Middle frontal gyrus (tissue), 1 donor: ENCODE measurements at regions not wholly inside any gene's neighbourhood (a gene's known extent, or its start where the extent isn't known, plus 50 kb on each side); places are given as distances from the start of the nearest gene placed in this dataset.

Source experiments
- DNase-seq: peaks from one replicate; pipeline ENCODE4 v3.0.0-alpha.2; 2015; ENCODE audit warnings: low spot score; ENCODE audit errors: extremely low spot score

DNA sequence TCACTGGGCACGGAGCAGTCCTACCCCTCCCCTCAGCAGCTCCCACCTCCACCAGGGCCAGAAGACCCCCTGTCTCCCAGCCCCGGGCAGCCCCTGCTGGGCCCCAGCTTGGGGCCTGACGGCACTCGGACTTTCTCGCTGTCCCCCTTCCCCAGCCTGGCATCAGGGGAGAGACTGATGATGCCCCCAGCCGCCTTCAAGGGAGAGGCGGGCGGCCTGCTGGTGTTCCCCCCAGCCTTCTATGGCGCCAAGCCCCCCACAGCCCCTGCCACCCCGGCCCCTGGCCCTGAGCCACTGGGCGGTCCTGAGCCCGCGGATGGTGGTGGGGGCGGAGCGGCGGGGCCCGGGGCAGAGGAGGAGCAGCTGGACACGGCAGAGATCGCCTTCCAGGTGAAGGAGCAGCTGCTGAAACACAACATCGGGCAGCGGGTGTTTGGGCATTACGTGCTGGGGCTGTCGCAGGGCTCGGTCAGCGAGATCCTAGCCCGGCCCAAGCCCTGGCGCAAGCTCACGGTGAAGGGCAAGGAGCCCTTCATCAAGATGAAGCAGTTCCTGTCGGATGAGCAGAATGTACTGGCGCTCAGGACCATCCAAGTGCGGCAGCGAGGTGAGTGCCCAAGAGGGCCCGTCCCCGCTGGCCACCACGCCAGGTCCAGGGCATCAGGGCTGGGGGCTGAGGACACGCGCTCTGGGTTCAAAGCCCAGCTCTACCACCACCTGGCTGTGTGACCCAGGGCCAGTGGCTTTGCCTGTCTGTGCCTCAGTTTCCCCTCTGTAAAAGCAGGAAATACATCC is 58.6 kb downstream of the PHETA1 start:
- no peak for DNase-seq

DNA sequence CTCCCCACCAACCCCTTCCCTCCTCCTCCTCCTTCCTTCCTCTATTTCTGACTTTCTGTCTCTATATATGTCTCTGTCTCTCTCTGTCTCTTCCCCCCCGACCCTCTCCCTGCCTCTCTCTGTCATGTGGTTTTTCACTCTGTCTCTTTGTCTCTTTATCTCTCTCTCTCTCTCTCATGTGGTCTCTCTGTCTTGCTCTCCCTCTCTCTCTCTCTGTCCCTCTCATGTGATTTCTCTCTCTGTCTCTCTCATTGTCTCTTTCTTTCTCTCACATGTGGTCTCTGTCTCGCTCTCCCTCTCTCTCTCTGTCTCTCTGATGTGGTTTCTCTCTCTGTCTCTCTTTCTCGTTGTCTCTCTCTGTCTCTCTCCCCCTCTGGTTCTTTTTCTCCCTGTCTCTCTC is 59.3 kb downstream of the PHETA1 start:
- no peak for DNase-seq

DNA sequence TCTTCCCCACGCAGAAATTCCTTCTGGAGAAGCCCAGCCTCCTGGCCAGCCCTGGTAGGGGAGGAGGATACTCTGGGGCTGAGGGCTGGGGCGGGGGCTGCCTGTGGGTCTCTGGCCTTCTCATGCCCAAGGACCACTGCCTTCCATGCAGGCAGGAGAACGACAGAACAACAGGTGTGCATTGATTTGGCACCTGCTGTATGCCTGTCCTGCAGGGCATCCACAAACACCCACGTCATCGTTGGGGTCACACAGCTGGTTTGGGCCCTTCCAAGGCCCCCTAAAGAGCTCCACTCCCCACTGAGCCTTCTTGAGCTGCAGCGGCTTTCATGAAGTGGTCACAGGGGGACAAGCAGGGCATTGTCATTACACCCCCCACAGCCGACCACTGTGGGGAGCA is 60.4 kb downstream of the PHETA1 start:
- no peak for DNase-seq

DNA sequence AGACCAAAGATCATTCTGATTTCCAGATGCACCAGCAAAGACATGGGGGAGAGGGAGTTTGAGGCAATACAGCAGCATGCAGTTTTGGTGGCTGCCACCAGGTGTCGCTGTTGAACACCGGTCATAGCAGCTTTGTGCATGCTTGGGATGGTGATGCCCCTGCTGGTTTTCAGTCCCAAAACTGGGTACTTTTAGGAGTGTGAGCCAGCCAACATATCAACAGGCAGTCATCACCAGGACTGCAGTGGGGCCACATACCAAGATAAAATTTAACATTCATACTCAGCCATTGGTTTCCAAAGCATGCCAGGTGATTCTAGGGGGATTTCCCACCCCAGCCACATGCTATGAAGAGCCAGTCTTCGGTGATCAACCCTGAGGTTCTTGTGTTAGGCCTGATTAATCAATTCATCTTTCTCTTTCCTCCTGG is 64.2 kb downstream of the PHETA1 start:
- no peak for DNase-seq

DNA sequence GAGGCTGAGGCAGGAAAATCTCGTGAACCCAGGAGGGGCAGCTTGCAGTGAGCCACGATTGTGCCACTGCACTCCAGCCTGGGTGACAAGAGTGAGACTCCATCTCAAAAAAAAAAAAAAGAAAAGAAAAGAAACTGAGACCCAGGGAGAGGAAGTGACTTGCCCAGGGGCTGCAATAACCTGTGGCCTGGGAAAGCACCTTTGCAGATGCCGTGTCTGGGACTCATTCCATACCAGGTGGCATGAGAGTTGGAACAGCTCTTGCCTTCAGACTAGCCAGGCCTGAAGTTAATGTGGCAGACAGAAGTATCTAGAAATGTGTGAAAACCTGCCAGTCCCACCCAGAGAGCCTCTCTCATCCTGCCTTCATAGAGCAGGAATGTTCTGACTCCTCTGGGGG is 65.4 kb downstream of the PHETA1 start:
- DNase-seq = no peak

DNA sequence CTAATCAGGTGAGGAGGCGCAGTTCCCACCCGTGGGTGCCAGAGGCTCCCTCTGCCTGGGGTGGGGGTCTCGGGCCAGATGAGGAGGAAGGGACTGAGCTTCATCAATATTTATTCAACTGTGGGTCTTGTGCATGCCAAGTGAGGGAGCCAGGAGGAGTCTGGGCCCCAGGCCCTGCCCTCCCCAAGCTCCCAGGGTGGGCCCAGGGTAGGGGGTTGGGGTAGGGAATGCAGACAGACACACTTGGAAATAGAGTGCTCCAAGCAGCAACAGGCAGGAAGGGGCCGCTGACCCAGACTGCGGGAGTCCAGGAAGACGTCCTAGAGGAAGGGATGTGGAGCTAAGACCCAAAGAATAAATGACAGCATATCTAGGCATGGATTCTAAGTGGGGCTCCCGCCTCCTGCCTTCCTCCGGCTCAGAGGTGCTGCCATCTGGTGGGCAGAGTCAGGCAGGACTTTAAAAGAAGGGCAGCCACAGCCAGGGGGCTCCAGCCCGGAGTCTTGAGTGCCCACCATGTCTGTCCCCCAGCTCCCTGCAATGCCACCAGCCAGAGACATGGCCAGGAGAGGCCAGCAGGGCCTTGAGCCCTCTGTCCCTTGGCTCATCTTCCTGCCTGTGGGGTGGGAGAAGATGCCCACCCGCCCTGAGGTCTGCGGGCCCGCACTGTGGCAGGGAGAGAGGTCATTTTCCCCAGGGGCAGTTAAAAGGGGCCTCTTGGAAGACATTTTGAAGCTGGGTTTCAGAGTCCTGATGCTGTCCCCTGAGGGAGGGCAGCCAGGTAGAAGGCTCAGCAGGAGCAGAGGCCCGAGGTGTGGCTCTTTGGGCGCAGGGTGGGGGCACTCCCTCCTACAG is 70.1 kb downstream of the PHETA1 start:
- peak; percentile 20 for DNase-seq

DNA sequence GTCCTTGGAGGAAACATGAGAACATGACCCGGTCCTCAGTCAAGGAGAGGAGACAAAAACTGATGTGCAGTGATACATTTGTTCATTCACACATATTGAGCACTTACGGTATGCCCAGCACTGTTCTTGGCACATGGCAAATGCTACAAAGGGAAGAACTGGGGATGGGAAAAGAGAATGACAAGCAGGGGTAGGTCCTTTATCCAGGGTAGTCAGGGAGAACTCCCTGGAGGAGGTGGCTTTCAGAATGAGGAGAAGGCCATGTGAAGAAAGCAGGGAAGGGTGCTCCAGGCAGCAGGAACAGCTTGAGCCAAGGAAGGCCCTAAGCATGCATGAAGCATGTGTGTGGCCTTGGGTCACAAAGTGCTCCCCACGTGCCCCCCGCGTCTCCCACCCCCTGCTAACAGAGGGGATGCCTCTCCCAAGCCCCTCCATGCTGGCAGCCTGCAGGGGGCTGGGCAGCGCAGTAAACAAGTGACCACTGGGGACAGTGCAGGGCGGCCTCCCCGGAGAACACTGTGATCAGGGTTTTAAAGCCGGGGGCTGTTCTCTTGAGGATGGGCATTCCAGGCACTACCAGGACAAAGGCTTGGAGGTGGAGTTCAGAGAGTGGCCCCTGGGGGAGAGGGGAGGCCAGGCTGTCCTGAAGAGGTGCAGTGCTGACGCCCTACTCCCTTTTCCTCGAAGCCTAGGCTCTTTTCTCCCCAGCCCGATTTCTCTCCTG is 71.0 kb downstream of the PHETA1 start:
- DNase-seq = no peak

DNA sequence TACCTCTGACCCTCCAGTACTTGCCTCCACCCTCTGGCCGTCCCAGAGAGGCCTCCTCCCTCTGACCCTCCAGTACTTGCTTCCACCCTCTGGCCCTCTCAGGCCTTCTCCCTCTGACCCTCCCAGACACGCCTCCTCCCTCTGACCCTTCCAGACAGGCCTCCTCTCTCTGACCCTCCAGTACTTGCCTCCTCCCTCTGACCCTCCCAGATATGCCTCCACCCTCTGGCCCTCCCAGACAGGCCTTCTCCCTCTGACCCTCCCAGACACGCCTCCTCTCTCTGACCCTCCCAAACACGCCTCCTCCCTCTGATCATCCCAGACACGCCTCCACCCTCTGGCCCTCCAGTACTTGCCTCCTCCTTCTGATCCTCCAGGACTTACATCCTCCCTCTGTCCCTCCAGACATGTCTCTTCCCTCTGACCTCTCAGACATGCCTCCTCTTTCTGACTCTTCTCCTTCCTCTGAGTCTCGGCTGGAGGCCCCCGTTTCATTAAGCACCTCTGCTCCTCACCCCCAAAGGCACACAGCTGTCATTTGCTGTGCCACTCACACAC is 71.9 kb downstream of the PHETA1 start:
- DNase-seq = no peak

DNA sequence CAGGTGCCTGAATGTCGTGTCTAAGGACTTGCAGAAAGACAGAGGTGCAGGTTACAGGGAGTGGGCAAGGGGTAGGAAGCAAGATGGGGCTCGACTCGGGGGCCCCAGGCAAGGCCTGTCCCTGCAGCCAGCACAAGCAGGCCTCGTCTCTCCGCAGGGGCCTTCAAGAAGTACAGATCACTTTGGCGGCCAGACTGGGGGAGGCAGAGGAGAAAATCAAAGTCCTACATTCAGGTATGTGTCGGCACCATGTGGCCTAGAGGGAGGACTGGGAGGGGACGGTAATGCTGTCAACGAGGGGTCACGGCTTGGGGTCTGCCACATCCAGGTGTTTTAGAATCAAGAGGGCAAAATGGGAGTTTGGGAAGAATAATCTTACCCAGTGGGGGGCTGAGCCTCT is 73.7 kb downstream of the PHETA1 start:
- DNase-seq = no peak

DNA sequence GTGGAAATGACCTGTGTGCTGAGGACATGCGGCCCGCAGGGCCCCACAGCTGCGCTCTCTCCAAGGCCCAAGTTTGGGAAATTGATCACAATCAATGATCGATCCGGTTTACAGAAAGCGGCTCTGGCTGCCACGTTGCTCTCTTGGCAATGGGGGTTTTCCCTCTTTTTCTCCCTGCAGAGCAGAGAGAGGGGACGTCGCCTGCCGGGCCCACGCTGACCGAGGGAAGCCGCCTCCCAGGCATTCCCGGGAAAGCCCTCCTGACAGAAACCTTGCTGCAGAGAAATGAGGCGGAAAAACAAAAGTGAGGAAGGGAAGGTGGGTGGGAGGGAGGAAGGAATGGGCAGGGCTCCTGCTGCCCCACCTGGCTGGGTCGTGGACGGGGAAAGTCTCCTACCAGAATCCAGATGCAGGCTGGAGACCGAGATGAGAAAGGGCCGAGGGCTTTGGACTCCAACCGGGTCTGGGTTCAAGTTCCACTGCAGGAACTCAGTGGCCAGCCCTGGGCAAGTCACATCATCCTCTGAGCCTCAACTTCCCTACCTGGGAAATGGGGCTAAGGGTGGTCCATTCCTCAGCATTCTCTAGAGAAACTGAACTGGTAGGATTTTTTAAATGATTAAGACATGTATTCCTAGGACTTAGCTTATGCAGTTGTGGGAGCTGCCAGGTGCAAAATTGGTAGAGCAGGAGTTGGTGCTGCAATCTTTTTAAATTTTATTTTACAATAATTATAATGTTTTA is 75.5 kb downstream of the PHETA1 start:
- no peak for DNase-seq

DNA sequence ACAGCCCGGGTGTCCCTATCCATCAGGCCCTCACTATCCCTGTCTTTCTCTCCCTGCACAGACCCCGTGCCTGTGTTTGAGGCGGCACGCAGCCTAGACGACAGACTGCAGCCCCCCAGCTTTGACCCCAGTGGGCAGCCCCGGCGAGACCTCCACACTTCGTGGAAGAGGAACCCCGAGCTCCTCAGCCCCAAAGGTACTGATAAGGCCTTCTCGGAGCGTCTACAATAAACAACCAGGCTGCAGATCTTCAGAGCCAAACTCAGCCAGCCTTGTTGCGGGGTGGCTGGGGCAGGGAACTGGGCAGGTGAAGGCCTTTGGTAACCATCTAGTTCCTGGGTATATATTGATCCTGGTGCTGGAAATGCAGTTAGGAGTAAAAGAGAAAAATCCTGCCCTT is 77.5 kb downstream of the PHETA1 start:
- DNase-seq = no peak

DNA sequence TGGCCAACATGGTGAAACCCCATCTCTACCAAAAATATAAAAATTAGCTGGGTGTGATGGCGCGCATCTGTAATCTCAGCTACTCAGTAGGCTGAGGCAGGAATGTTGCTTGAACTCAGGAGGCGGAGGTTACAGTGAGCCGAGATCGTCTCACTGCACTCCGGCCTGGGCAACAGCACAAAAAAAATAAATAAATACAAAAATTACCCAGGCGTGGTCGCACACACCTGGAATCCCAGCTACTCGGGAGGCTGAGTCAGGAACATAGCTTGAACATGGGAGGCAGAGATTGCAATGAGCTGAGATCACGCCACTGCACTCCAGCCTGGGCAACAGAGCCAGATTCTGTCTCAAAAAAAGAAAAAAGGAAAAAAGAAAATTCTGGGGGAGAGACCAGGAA is 80.1 kb downstream of the PHETA1 start:
- no peak for DNase-seq

DNA sequence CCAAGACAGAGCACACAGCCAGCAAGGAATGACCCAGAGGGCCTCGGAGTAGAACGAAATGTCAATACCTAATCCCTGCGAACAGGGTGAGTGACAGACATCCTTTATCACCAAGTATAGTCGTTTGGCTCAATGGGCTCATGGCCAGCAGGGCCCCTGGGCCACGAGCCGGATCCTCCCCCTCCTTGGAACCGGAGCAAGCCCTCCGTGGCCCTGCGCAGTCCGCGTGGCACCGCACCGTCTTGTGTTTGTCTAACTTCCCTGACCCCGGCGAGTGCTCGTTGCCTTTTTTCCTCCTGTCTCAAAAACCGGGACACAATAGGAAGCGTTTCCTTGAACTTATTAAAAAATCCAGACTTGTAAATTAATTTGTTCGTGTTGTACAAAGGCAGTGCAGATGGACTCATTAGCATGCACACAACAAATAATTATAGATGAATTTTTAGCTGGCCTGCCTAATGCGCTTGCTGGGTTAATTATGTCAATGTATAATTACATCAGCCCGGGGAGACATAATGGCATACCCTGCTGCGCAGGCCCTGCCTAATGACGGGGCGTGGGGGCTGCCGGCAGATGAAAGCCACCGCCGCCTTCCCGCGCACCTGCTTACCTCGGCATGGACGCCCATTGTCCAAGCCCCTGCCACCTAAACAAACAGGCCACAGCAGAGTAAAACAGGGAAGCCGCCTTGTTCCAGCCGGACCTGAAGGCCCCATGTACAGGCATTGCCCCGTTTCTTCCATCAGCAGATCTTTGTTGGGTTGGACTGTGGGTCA is 81.6 kb downstream of the PHETA1 start:
- no peak for DNase-seq

DNA sequence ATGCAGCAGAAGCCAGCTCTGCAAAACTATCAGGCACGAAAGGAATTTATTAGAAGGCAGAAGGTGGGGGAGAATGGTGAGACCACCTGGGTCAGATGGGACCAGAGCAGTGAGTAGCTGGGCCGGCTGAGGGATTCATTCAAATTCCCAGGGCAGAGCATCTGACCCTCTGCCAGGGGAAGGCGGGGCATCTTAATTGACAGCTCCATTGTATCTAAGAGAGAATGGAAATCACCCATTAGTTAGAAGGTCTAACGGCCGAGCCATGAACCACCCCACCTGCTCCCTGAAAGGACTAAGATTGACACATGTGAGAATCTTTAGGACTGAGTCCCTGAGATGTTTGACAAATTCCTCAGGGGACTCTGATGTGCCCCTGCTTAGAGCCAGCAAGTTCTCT is 83.7 kb downstream of the PHETA1 start:
- no peak for DNase-seq

DNA sequence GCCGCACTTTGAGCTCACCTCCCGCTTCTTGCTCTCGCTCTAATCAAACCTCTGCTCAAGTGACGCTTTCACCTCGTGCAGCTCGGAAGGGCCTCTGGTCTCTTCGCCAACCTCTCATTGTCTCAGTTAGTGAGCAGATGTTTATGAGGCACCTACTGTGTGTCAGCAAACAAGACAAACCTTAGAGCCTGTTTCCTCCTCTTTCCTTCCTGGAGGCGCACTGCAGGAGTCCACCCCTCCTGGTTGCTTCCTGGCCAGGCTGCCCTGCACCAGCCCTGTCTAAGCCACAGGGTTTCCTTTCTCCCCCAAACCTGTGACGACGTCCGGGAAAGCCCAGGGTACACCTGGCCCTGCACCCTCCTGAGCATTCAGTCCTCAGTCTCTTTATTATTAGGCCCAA is 84.2 kb downstream of the PHETA1 start:
- DNase-seq = no peak

DNA sequence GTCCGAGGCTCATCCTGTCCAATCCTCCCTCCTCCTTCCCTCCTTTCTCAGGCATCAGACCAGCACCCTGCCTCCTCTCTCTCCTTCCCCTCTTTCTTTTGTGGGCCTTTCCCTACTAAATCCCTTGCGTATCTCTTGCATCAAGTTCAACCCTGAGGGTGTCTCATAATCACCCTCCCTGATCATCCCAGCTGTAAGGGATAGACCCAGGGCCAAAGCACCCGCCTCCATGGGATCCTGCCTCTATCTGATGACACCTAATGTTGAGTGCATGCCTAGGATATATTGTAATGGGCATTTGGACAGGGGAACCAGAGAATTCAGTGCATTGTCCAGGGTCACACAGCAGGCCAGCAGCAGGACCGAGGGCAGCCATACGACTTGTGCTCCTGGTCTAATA is 84.9 kb downstream of the PHETA1 start:
- no peak for DNase-seq

DNA sequence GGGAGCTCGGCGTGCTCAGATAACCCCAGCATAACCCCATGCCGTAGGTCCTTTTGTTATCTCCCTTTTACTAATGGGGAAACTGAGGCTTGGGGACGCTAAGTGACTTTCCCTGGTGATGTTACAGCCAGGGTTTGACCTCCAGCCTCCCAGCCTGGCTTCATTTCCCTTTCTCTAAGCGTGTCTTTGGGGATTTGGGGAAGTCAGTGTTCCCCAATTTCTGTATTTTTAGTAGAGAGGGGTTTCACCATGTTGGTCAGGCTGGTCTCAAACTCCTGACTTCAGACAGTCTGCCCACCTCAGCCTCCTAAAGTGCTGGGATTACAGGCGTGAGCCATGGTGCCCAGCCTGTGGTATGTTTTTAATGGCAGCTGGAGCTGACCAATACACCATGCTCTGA is 85.4 kb downstream of the PHETA1 start:
- no peak for DNase-seq

DNA sequence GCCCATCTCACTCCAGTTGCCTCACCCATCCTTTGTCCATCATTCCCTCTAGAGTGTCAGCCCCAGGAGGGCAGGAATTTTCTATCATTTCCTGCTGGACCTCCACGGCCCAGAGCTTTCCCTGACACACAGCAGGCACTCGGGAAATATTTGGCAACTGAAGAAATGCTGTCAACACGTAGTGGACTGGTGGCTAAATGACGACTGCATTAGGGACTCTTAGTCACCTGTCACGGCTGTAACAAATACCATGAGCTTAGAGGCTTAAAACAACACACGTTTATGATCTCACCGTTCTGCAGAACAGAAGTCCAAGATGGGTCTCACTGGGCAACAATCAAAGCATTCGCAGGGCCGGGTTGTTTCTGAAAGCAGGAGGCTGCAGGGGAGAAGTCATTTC is 91.3 kb downstream of the PHETA1 start:
- no peak for DNase-seq

DNA sequence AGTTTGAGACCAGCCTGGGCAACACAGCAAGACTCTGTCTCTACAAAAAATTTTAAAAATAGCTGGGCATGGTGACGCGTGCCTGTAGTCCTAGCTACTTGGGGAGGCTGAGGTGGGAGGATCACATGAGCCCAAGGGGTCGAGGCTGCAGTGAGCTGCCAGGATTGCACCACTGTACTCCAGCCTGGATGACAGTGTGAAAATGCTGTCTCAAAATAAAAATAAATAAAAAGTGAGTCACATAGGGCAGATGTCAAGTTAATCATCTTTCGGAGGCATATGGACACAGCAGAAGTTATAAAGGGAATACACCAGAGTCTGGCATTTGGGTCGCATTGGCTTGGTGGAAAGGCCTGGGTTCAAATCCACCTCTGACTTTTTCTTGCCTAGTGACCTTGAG is 92.7 kb downstream of the PHETA1 start:
- DNase-seq = no peak

DNA sequence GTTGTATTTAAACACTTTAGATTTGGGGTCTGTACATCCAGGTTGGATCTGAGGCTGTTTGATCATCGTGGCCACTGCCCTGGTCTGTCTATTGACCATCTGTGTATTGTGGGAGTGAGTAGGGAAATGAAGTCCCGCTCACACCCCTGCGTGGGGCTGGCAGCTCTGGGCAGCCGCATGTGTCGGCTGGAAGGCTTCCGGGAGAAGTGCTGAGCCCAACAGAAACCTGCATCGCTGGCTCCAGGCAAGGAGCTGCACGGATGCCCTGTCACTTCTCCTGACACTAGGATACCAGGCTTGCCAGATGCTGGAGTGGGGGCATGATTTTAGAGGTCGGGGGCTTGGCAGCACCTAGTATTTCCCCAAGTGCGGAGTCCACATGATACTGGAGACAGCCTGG is 93.6 kb downstream of the PHETA1 start:
- no peak for DNase-seq
